ENCODE measurements at regions not wholly inside any gene's neighbourhood (a gene's known extent, or its start where the extent isn't known, plus 50 kb on each side); places are given as distances from the start of the nearest gene placed in this dataset.

DNA sequence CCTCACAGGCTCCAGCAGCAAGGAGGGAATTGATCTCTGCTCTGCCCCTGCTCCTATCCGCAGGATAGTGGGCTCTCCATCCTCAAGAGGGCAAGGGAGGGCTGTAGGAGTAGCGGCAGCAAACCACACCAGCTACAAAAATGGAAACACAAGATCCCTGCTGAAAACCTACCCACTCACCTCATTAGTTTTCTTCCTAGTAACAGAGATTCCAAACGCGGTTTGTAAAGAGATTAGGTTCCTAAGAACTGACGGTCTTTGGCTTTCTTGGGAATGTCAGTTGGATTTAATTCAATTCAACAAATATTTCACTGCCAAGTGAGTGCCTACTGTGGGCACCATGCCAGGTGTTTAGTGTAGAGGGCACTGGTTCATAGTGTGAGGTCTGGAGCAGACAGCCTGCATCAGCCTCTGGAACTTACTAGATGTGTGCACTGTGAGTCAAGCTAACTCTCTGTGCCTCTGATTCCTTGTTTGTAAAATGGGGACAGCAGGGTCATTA is 84.7 kb downstream of the MRPL46 start:
- WGBS (ENCODE audit: insufficient coverage), result 90% methylated on average over 2 of the region's 5 CpGs
- H3K4me1 ChIP-seq (ENCODE audit: control extremely low read depth in 1 of 4, control insufficient read depth in 4 of 4, insufficient read depth in 4 of 4, low read length in 3 of 4), result no peaks in the 10 kb centered on the region
- CTCF ChIA-PET, result no interaction called here

DNA sequence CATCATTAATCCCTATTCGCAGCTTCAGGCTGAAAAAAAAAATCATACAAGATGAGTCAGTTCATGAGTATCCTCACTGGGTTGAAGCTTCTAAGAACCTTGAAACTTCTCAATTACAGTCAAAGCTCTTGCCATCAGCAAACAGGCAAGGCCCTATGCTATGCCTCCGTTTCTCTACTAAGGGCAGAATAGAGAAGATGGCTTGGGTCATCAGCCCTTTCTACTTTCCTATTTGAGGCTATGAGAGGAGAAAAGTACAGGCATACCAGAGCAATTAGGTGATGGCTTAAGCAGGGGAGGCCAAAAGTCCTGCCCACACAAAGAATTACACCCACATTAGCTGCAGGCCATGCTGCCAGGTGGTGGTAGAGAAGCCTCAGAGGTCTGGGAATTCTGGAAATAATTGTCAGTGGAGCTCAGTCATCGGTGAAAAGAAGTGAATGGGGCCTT is 89.0 kb downstream of the MRPL46 start:
- WGBS (ENCODE audit: insufficient coverage), result 100% methylated on average over 3 of the region's 3 CpGs
- Histone ChIP-seq H3K9me3 (ENCODE audit: control extremely low read depth in 1 of 5, control insufficient read depth in 4 of 5, insufficient read depth in 2 of 5, low read depth in 1 of 5, low read length in 4 of 5) (no peaks in the 10 kb centered on the region), H3K27ac (ENCODE audit: insufficient read depth in 1 of 2, low read depth in 1 of 2, low read length in 2 of 2, poor library complexity in 1 of 2, severe bottlenecking in 2 of 2) (no peak overlapping the region), H3K36me3 (ENCODE audit: control insufficient read depth in 4 of 4, insufficient read depth in 4 of 4, low read length in 3 of 4) (no peaks in the 10 kb centered on the region), H3K4me1 (ENCODE audit: control extremely low read depth in 1 of 4, control insufficient read depth in 4 of 4, insufficient read depth in 4 of 4, low read length in 3 of 4) (no peaks in the 10 kb centered on the region), H3K27me3 (replicated peaks in 2 of 5; ENCODE audit: control insufficient read depth in 4 of 5, insufficient read depth in 5 of 5, low read length in 4 of 5) (peaks cover 2 to 41% (median 16%) of the 10 kb centered on the region in 5 experiments), H3K4me3 (ENCODE audit: control insufficient read depth in 1 of 7, extremely low read depth in 1 of 7, insufficient read depth in 4 of 7, low read depth in 2 of 7, low read length in 6 of 7) (no peak overlapping the region)
- no peak for DNase-seq
- ChIA-PET CTCF (no interaction called here), POLR2A (no interaction called here)

More for the DNA sequence above, 84.7 kb downstream of the MRPL46 start:
- Histone ChIP-seq H3K9me3 (ENCODE audit: control extremely low read depth in 1 of 5, control insufficient read depth in 4 of 5, insufficient read depth in 2 of 5, low read depth in 1 of 5, low read length in 4 of 5) (no peaks in the 10 kb centered on the region), H3K36me3 (ENCODE audit: control insufficient read depth in 4 of 4, insufficient read depth in 4 of 4, low read length in 3 of 4) (no peaks in the 10 kb centered on the region), H3K27me3 (replicated peaks in 2 of 5; ENCODE audit: control insufficient read depth in 4 of 5, insufficient read depth in 5 of 5, low read length in 4 of 5) (peaks cover 0 to 30% (median 12%) of the 10 kb centered on the region in 5 experiments), H3K4me3 (ENCODE audit: control insufficient read depth in 1 of 7, extremely low read depth in 1 of 7, insufficient read depth in 4 of 7, low read depth in 2 of 7, low read length in 6 of 7) (no peak overlapping the region), H3K27ac (ENCODE audit: insufficient read depth in 1 of 2, low read depth in 1 of 2, low read length in 2 of 2, poor library complexity in 1 of 2, severe bottlenecking in 2 of 2) (no peak overlapping the region)
- no peak for DNase-seq
- POLR2A ChIA-PET, result no interaction called here

DNA sequence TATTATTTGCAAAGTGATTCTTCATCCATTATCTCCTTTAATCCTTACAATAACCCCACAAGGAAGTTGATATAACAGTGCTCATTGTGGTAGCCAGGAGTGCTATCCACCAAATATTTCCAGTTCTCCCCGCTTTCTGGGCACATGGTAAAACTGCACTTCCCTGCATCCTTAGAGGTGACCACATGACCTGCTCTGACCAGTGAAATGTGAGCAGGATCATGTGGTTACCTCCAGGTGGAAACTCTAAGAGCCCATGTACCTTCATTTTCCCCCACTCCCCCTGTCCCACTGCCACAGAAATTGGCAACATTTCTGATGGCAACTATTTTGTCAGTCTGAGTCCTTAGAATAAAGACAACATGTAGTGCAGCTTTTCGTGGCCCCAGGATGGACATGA is 89.7 kb downstream of the MRPL46 start:
- Histone ChIP-seq H3K4me3 (ENCODE audit: control insufficient read depth in 1 of 7, extremely low read depth in 1 of 7, insufficient read depth in 4 of 7, low read depth in 2 of 7, low read length in 6 of 7) (no peak overlapping the region), H3K9me3 (ENCODE audit: control extremely low read depth in 1 of 5, control insufficient read depth in 4 of 5, insufficient read depth in 2 of 5, low read depth in 1 of 5, low read length in 4 of 5) (no peaks in the 10 kb centered on the region), H3K27ac (ENCODE audit: insufficient read depth in 1 of 2, low read depth in 1 of 2, low read length in 2 of 2, poor library complexity in 1 of 2, severe bottlenecking in 2 of 2) (no peak overlapping the region), H3K27me3 (replicated peaks in 2 of 5; ENCODE audit: control insufficient read depth in 4 of 5, insufficient read depth in 5 of 5, low read length in 4 of 5) (peaks cover 2 to 40% (median 10%) of the 10 kb centered on the region in 5 experiments), H3K36me3 (ENCODE audit: control insufficient read depth in 4 of 4, insufficient read depth in 4 of 4, low read length in 3 of 4) (no peaks in the 10 kb centered on the region), H3K4me1 (ENCODE audit: control extremely low read depth in 1 of 4, control insufficient read depth in 4 of 4, insufficient read depth in 4 of 4, low read length in 3 of 4) (no peaks in the 10 kb centered on the region)
- DNase-seq, result no peak
- ChIA-PET CTCF (no interaction called here), POLR2A (no interaction called here)
- 78% methylated on average over 1 of the region's 2 CpGs for WGBS (ENCODE audit: insufficient coverage)

GRCh38 chr15:88376574-88377174 is 90.5 kb downstream of the MRPL46 start:
- ChIA-PET CTCF (no interaction called here), POLR2A (no interaction called here)
- Histone ChIP-seq H3K36me3 (ENCODE audit: control insufficient read depth in 4 of 4, insufficient read depth in 4 of 4, low read length in 3 of 4) (no peaks in the 10 kb centered on the region), H3K9me3 (ENCODE audit: control extremely low read depth in 1 of 5, control insufficient read depth in 4 of 5, insufficient read depth in 2 of 5, low read depth in 1 of 5, low read length in 4 of 5) (peaks cover 0 to under 1% (median 0%) of the 10 kb centered on the region in 5 experiments), H3K4me3 (ENCODE audit: control insufficient read depth in 1 of 7, extremely low read depth in 1 of 7, insufficient read depth in 4 of 7, low read depth in 2 of 7, low read length in 6 of 7) (no peak overlapping the region), H3K27me3 (replicated peaks in 2 of 5; ENCODE audit: control insufficient read depth in 4 of 5, insufficient read depth in 5 of 5, low read length in 4 of 5) (peaks cover 2 to 37% (median 10%) of the 10 kb centered on the region in 5 experiments), H3K27ac (ENCODE audit: insufficient read depth in 1 of 2, low read depth in 1 of 2, low read length in 2 of 2, poor library complexity in 1 of 2, severe bottlenecking in 2 of 2) (no peak overlapping the region), H3K4me1 (ENCODE audit: control extremely low read depth in 1 of 4, control insufficient read depth in 4 of 4, insufficient read depth in 4 of 4, low read length in 3 of 4) (no peaks in the 10 kb centered on the region)
- no peak for DNase-seq
- 96% methylated on average over 2 of the region's 3 CpGs for WGBS (ENCODE audit: insufficient coverage)

GRCh38 chr15:88375234-88375927 is 91.8 kb downstream of the MRPL46 start:
- H3K27ac ChIP-seq (ENCODE audit: insufficient read depth in 1 of 2, low read depth in 1 of 2, low read length in 2 of 2, poor library complexity in 1 of 2, severe bottlenecking in 2 of 2), result no peak overlapping the region
- H3K36me3 ChIP-seq (ENCODE audit: control insufficient read depth in 4 of 4, insufficient read depth in 4 of 4, low read length in 3 of 4), result no peaks in the 10 kb centered on the region
- peaks cover 0 to 5% (median 0%) of the 10 kb centered on the region in 5 experiments for H3K9me3 ChIP-seq (ENCODE audit: control extremely low read depth in 1 of 5, control insufficient read depth in 4 of 5, insufficient read depth in 2 of 5, low read depth in 1 of 5, low read length in 4 of 5)
- peaks cover 2 to 37% (median 10%) of the 10 kb centered on the region in 5 experiments for H3K27me3 ChIP-seq (replicated peaks in 2 of 5; ENCODE audit: control insufficient read depth in 4 of 5, insufficient read depth in 5 of 5, low read length in 4 of 5)
- 56% methylated on average over 8 of the region's 9 CpGs for WGBS (ENCODE audit: insufficient coverage)
- DNase-seq, result no peak
- CTCF ChIA-PET, result no interaction called here
- POLR2A ChIA-PET, result no interaction called here
- H3K4me1 ChIP-seq (ENCODE audit: control extremely low read depth in 1 of 4, control insufficient read depth in 4 of 4, insufficient read depth in 4 of 4, low read length in 3 of 4), result no peaks in the 10 kb centered on the region
- H3K4me3 ChIP-seq (ENCODE audit: control insufficient read depth in 1 of 7, extremely low read depth in 1 of 7, insufficient read depth in 4 of 7, low read depth in 2 of 7, low read length in 6 of 7), result no peak overlapping the region

DNA sequence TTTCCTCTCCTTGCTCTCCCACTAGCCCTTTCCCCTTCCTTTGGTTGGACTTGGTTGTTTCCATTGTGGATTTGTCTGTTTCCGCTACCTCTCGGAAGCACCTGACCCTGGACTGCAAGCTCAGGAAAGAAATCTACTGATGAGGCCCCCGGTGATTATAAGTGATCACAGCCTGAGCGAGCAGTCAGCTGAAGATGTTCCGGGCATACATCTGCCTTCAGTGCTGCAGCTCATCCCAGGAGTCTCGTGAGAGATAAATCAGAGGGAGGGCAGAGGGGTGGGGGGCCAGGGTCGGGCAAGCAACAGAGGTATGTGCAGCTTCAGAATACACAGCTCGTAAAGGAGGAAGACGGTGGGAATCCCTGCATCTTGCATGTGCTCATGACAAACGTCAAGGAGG is 102.1 kb downstream of the MRPL46 start:
- POLR2A ChIA-PET, result no interaction called here
- 77% methylated on average over 5 of the region's 10 CpGs for WGBS (ENCODE audit: insufficient coverage)
- Histone ChIP-seq H3K27ac (ENCODE audit: insufficient read depth in 1 of 2, low read depth in 1 of 2, low read length in 2 of 2, poor library complexity in 1 of 2, severe bottlenecking in 2 of 2) (no peak overlapping the region), H3K27me3 (replicated peaks in 2 of 5; ENCODE audit: control insufficient read depth in 4 of 5, insufficient read depth in 5 of 5, low read length in 4 of 5) (peaks cover 0 to 7% (median 3%) of the 10 kb centered on the region in 5 experiments), H3K9me3 (ENCODE audit: control extremely low read depth in 1 of 5, control insufficient read depth in 4 of 5, insufficient read depth in 2 of 5, low read depth in 1 of 5, low read length in 4 of 5) (no peaks in the 10 kb centered on the region), H3K4me3 (ENCODE audit: control insufficient read depth in 1 of 7, extremely low read depth in 1 of 7, insufficient read depth in 4 of 7, low read depth in 2 of 7, low read length in 6 of 7) (no peak overlapping the region), H3K36me3 (ENCODE audit: control insufficient read depth in 4 of 4, insufficient read depth in 4 of 4, low read length in 3 of 4) (no peaks in the 10 kb centered on the region), H3K4me1 (ENCODE audit: control extremely low read depth in 1 of 4, control insufficient read depth in 4 of 4, insufficient read depth in 4 of 4, low read length in 3 of 4) (no peaks in the 10 kb centered on the region)
- CTCF ChIA-PET, result no interaction called here
- DNase-seq, result no peak

GRCh38 chr15:88348579-88349230 is 92.2 kb upstream of the NTRK3 start:
- H3K4me3 ChIP-seq (ENCODE audit: control insufficient read depth in 1 of 7, extremely low read depth in 1 of 7, insufficient read depth in 4 of 7, low read depth in 2 of 7, low read length in 6 of 7), result no peak overlapping the region
- POLR2A ChIA-PET, result no interaction called here
- DNase-seq, result peak in 2 of 3 donors; percentile 2 to 15
- CTCF ChIA-PET, result no interaction called here
- H3K27me3 ChIP-seq (replicated peaks in 2 of 5; ENCODE audit: control insufficient read depth in 4 of 5, insufficient read depth in 5 of 5, low read length in 4 of 5), result peaks cover 0 to 11% (median 6%) of the 10 kb centered on the region in 5 experiments
- no peaks in the 10 kb centered on the region for H3K4me1 ChIP-seq (ENCODE audit: control extremely low read depth in 1 of 4, control insufficient read depth in 4 of 4, insufficient read depth in 4 of 4, low read length in 3 of 4)
- H3K27ac ChIP-seq (ENCODE audit: insufficient read depth in 1 of 2, low read depth in 1 of 2, low read length in 2 of 2, poor library complexity in 1 of 2, severe bottlenecking in 2 of 2), result no peak overlapping the region
- WGBS (ENCODE audit: insufficient coverage), result 77% methylated on average over 2 of the region's 4 CpGs
- H3K9me3 ChIP-seq (ENCODE audit: control extremely low read depth in 1 of 5, control insufficient read depth in 4 of 5, insufficient read depth in 2 of 5, low read depth in 1 of 5, low read length in 4 of 5), result peaks cover 2 to 15% (median 5%) of the 10 kb centered on the region in 5 experiments
- H3K36me3 ChIP-seq (ENCODE audit: control insufficient read depth in 4 of 4, insufficient read depth in 4 of 4, low read length in 3 of 4), result no peaks in the 10 kb centered on the region

Data from common myeloid progenitor, CD34-positive (primary cell).